ENCODE measurements at regions not wholly inside any gene's neighbourhood (a gene's known extent, or its start where the extent isn't known, plus 50 kb on each side); places are given as distances from the start of the nearest gene placed in this dataset.

- no peak for DNase-seq
Observed at GRCh38 chr1:201612645-201613044, 73.7 kb downstream of the NAV1 start.

DNA sequence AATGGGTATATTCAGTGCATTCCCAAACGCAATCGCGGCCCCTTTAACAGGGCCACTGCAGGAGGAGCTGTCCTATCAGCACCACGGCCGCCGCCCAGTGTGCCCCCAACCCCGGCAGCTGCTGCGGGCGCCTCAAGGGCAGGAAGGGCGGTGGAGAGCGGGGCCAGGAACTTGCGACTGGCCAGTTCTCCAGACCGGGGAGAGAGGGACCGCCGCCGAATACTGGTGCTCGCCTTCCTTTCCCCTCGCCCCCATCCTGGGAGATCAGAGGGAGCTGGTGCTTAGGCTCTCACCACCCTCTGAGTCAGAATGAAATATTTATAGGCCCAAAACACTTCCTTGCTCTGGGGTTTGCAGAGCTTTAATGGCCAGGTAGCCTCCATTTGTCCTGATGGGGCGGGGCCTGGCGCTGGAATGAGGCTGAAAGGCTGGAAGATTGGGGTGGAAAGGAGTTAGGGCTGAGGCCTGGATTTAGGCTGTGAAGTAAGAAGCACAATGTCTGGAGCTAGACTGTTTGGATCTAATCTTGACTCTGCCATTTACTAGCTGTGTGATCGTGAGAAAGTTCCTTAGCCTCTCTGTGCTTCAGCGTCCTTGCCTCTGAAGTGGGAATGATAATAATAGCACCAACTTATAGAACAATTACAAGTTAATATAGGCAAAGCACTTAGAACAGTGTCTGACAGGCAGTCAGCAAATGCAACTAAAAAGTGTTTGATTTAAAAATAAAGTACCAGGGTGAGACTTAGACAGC, 75.5 kb downstream of the NAV1 start:
- DNase-seq: no peak

GRCh38 chr1:201617157-201617556, 78.2 kb downstream of the NAV1 start:
- DNase-seq: no peak

GRCh38 chr1:201618389-201618788, 79.5 kb downstream of the NAV1 start:
- DNase-seq: no peak

DNA sequence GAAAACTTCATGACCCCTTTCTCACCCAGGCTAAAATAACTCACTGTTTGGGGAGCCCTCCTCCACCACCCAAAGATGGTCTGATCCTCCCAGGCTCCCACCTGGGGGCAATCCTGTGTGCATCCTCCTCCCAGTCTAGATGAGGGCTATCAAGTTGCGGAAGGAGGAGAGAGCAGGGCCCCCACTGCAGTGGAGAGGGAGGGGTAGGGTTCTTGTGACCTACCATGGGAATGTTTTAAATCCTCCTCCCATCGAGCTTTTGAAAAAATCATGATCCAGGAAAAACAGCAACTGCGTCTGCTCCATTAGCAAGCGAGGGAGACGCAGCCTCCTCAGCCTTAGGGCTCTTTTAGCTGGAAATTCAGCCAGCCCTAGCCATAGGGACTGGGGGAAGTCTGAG, 80.0 kb downstream of the NAV1 start:
- DNase-seq: no peak

DNA sequence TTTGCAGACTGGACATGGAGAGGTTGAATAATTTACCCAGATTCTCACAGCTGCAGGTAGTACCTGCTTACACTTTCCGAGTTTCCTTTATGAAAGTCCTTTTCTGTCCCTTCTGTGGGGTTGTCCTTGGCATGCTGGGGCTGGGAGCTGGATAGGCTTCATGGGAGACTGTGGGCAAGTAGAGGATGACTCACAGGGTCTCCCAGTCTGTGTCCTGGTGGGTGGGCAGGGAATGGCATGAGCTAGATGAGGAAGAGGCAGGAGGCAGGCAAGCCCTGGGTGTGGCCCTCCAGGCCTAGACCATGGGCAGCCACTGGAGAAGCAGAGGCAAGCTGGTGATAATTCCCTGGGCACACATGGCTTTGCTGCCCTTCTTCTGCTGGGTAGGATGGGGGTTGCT, 80.6 kb downstream of the NAV1 start:
- no peak for DNase-seq

GRCh38 chr1:201622353-201622752, 83.4 kb downstream of the NAV1 start:
- DNase-seq: no peak

GRCh38 chr1:201622824-201623223, 83.9 kb downstream of the NAV1 start:
- no peak for DNase-seq

DNA sequence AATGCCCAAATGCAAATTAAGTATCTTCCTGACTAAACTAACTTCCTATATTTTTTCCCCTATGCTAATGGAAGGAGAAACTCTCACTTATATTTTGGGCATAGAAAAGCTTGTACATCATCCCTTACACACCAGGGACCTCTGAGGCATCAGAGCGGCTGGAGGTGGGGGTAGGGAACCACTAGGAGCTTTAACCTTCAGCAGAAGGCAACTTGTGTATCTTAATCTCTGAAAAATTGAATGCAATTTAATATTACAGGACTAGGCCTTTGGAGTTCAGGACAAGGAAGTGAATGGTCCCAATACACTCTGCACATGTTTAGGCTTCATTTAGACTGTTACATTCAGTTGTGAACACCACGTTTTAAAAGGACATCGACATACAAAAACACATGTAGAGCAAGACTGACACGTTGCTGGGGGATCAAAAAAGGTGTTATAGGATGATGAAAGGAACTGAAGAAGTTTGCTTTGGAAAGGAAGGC, 85.9 kb downstream of the NAV1 start:
- no peak for DNase-seq

- DNase-seq: no peak
Observed at GRCh38 chr1:201625226-201625761, 86.4 kb downstream of the NAV1 start.

DNA sequence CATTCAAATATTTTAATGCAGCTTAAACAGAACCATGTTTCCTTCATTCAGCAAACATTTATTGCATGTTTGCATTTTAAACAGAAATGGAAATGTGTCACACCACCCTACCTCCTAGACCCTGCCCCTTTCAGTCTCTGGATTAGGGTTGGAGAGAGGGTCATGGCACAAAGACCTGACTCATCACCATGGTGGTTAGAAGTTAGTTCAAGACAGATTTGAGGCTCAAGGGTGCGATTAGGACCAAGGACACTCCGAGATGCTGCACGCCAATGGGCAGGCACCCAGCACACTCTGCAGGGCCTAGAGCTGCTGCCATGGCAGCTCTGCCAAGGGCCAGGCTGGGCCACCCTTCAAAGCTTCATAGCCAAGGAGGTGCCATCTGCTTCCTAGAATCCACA, 86.9 kb downstream of the NAV1 start:
- no peak for DNase-seq

- no peak for DNase-seq
Observed at GRCh38 chr1:201626629-201627275, 87.8 kb downstream of the NAV1 start.

GRCh38 chr1:201628490-201628889, 89.6 kb downstream of the NAV1 start:
- DNase-seq: no peak

- no peak for DNase-seq
Observed at GRCh38 chr1:201630582-201630981, 91.7 kb downstream of the NAV1 start.

DNA sequence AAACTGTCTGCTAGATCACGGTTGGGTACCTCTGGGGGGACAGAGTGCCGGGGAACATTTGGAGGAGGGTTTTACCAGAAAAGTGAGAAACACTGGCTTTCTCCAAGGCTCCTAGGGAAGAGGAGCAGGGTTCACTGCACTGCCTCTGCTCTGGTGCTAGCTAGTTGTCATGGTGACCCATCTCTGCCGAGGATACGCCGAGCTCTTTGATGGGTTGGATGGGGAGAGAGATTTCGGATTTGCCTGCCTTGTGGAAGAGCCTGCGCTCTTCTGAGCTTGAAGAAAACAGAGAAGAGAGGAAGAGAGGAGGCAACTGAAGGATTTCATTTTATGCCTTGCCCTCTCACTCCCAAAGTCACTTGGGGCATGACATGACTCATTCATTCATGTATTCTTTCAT, 92.1 kb downstream of the NAV1 start:
- no peak for DNase-seq

DNA sequence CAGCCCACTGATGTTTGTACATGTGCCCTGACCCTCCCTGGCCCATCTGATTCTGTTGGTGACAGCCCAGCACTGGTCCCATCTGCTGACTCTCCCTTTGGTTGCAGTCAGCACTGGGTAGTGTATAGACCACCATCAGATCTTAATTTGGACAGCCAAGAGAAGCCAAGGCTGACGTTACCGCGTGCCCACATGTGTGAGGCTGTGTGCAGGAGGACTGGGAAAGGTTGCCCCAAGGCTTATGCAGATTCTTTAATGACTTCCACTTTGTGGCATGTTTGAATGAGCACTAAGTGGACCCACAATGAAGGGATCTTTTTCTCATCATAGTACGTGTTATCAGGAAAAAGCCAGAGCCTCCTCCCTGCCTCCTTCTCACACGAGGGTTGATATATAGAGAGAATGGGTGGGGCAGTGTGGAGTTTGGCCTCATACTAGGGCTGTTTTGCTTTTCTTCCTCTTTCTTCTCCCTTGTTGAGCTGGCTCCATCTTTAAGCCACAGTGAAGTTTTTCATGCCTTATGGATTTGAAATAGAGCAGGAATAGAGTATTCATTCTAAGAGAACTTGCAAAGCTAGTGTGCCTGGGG, 93.5 kb downstream of the NAV1 start:
- no peak for DNase-seq

- DNase-seq: no peak
Observed at GRCh38 chr1:201633297-201633696, 94.4 kb downstream of the NAV1 start.

GRCh38 chr1:201633811-201634210, 94.9 kb downstream of the NAV1 start:
- no peak for DNase-seq

DNA sequence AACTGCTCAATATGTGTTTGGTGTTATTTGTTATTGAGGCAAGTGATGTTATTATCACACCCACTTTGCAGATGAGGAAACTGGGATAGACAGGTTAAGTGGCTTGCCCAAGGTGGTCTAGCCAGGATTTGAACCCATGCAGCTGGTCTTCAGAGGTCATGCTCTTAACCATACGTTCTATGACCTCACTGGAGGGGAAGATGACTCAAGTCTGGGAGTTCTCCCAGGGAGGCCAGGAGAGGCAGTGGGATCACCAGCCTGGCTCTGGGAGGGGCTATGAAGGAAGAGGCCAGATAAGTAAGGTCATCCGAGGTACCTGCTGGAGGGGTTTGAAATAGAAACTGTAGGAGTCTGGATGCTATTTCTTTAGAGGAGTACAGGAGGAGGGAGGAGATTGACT, 95.3 kb downstream of the NAV1 start:
- DNase-seq: no peak

GRCh38 chr1:201636097-201636496, 97.2 kb downstream of the NAV1 start:
- DNase-seq: no peak

DNA sequence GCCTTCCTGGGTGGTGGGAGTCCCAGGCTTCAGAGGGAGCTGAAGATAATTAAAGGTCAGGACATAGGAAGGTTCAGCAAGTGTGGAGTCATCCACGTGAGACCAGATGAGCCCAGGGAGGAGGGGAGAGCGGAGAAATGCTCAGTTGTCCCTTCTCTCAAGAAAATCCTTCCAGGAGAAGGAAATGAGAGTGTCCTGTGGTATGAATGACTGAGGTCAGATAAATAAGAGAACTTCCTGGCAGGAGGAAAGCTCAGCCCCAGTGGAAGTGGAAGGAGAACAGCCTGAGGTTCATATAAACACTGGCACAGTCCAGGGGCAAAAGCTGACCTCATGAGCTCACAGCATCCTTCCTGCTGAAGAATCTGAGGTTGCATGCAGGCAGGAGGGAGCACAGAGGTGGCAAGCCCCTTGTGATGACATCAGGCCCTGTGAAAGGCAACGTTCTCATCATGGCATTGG, 97.6 kb downstream of the NAV1 start:
- no peak for DNase-seq

- DNase-seq: no peak
Observed at GRCh38 chr1:201637282-201638079, 98.6 kb downstream of the NAV1 start.

GRCh38 chr1:201639391-201639790, 100.5 kb downstream of the NAV1 start:
- DNase-seq: no peak

Measured in CD4-positive, alpha-beta T cell treated with Interleukin-17A for 4 hours (primary cell).